ENCODE measurements at regions not wholly inside any gene's neighbourhood (a gene's known extent, or its start where the extent isn't known, plus 50 kb on each side); places are given as distances from the start of the nearest gene placed in this dataset.

DNA sequence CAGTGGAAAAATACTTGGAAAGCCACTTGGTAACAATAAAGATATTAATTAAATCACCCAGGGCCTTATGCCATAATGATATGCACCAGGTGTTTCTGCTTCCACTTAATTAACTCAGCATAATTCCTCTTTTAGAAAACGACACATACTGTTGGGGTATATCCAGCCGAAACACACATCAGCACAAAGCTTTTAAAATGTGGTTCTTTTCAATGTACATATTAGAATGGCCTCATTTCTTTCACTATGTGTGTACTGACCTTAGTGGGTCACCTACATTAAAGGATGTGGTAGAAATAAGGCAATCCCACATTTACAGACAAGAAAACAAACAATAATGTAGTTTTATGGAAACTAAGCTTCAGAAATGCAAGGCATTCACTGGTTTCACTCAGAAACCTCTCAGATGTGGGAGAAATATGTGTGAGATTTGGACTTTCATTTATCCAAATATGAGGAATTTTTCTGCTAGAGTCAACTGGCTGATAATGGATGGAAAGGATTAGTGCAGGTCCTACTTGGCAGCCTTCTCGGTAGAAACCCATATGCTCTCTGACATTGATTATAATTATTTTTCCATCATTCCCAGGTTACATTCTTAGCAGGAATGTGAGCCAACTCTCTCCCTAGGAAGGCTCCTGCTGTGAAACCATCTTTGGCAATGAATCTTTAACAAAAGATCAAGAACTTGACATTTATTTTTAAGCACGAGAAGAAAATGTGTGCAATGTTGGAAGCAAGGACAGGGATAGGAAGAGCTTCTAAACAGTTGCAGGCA lies 66.7 kb upstream of the DHX40 start:
- TF ChIP-seq EZH2 (optimal IDR thresholded peaks at IDR 0.05; ENCODE audit: low read depth, low read length) (no peak), EZH2phosphoT487 (IDR thresholded peaks at IDR 0.05; ENCODE audit: low read length) (no peak)
- TF ChIP-seq, protein P1, sequence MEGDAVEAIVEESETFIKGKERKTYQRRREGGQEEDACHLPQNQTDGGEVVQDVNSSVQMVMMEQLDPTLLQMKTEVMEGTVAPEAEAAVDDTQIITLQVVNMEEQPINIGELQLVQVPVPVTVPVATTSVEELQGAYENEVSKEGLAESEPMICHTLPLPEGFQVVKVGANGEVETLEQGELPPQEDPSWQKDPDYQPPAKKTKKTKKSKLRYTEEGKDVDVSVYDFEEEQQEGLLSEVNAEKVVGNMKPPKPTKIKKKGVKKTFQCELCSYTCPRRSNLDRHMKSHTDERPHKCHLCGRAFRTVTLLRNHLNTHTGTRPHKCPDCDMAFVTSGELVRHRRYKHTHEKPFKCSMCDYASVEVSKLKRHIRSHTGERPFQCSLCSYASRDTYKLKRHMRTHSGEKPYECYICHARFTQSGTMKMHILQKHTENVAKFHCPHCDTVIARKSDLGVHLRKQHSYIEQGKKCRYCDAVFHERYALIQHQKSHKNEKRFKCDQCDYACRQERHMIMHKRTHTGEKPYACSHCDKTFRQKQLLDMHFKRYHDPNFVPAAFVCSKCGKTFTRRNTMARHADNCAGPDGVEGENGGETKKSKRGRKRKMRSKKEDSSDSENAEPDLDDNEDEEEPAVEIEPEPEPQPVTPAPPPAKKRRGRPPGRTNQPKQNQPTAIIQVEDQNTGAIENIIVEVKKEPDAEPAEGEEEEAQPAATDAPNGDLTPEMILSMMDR (IDR thresholded peaks at IDR 0.05; ENCODE audit: low read length) = no peak

Measured in MM.1S (cell line).